Suprapubic skin (tissue), 4 donors: ENCODE measurements at regions not wholly inside any gene's neighbourhood (a gene's known extent, or its start where the extent isn't known, plus 50 kb on each side); places are given as distances from the start of the nearest gene placed in this dataset.
"Not testable (repeated sequence)": the region's sequence is repeated elsewhere in the genome, so short reads cannot be mapped to it uniquely, and the experiment has no call there.

ENCODE experiments used
- DNase-seq, 2 donors: peaks; one replicate each; pipeline ENCODE4 v3.0.0-alpha.2; 2019; ENCODE audit warnings: low spot score in 2 of 2
- H3K27ac ChIP-seq: fragments of 200-600 bp; sonication (generic); one replicate; pipeline ENCODE4 v1.5.1; 2019
- H3K27me3 ChIP-seq: fragments of 200-600 bp; sonication (generic); one replicate; pipeline ENCODE4 v1.5.1; 2019
- H3K36me3 ChIP-seq: fragments of 200-600 bp; sonication (generic); one replicate; pipeline ENCODE4 v1.5.1; 2019
- H3K4me1 ChIP-seq: fragments of 200-600 bp; sonication (generic); one replicate; pipeline ENCODE4 v1.5.1; 2019
- H3K4me3 ChIP-seq: fragments of 200-600 bp; sonication (generic); one replicate; pipeline ENCODE4 v1.5.1; 2019; ENCODE audit warnings: mild to moderate bottlenecking
- H3K9me3 ChIP-seq: fragments of 200-600 bp; sonication (generic); one replicate; pipeline ENCODE4 v1.5.1; 2019
- CTCF ChIP-seq, 2 donors: fragments of 200-600 bp in 1 of 2; fragments of 450-650 bp in 1 of 2; sonication (generic) in 1 of 2; IDR thresholded peaks; one replicate each; pipeline ENCODE4 v1.5.1; 2016 to 2019; ENCODE audit warnings: antibody characterized with exemption in 2 of 2, mild to moderate bottlenecking in 1 of 2, moderate library complexity in 1 of 2
- EP300 ChIP-seq: sonication (generic); formaldehyde crosslinking; IDR thresholded peaks from one replicate; pipeline ENCODE4 v1.6.1; 2017; ENCODE audit warnings: antibody characterized with exemption
- POLR2A ChIP-seq, 2 donors: fragments of 450-650 bp; IDR thresholded peaks; one replicate each; pipeline ENCODE4 v1.6.1; 2017; ENCODE audit warnings: antibody characterized with exemption in 2 of 2, mild to moderate bottlenecking in 2 of 2, moderate library complexity in 2 of 2
- POLR2AphosphoS5 ChIP-seq, 3 donors: sonication (generic); formaldehyde crosslinking; IDR thresholded peaks; one replicate each; pipeline ENCODE4 v1.6.1; 2017; ENCODE audit warnings: antibody characterized with exemption in 3 of 3
- WGBS: methylation state at CpG from one replicate; pipeline ENCODE4 v1.1.5; 2018; 5-methylcytosine and 5-hydroxymethylcytosine counted together

- Histone ChIP-seq H3K9me3 (no peaks in the 10 kb centered on the region), H3K27ac (no peak overlapping the region), H3K4me1 (no peaks in the 10 kb centered on the region), H3K4me3 (no peak overlapping the region), H3K36me3 (no peaks in the 10 kb centered on the region), H3K27me3 (no peaks in the 10 kb centered on the region)
- DNase-seq, result no peak
- TF ChIP-seq POLR2A (IDR thresholded peaks at IDR 0.05), result no peak
- no peak for TF ChIP-seq CTCF (IDR thresholded peaks at IDR 0.05)
- TF ChIP-seq POLR2AphosphoS5 (IDR thresholded peaks at IDR 0.05), result no peak
- TF ChIP-seq EP300, result no peak
- 67% methylated on average over 12 of the region's 12 CpGs for WGBS
These were observed 325.7 kb downstream of the TLL1 start for GRCh38 chr4:166198516-166199310.

- Histone ChIP-seq H3K4me1 (no peaks in the 10 kb centered on the region), H3K27me3 (no peaks in the 10 kb centered on the region), H3K4me3 (no peak overlapping the region), H3K27ac (no peak overlapping the region), H3K9me3 (no peaks in the 10 kb centered on the region), H3K36me3 (no peaks in the 10 kb centered on the region)
- TF ChIP-seq POLR2AphosphoS5 (IDR thresholded peaks at IDR 0.05), result no peak
- TF ChIP-seq CTCF (IDR thresholded peaks at IDR 0.05), result no peak
- TF ChIP-seq POLR2A (IDR thresholded peaks at IDR 0.05), result no peak
- TF ChIP-seq EP300, result no peak
- DNase-seq, result no peak
- WGBS, result 74% methylated on average over 4 of the region's 4 CpGs
These were observed 330.0 kb downstream of the TLL1 start for GRCh38 chr4:166202991-166203390.

GRCh38 chr4:166212326-166212725, 339.3 kb downstream of the TLL1 start:
- H3K9me3 ChIP-seq, result peaks cover 23% of the 10 kb centered on the region
- not testable (repeated sequence) for H3K4me1 ChIP-seq, H3K27me3 ChIP-seq, H3K27ac ChIP-seq, DNase-seq, H3K4me3 ChIP-seq, H3K36me3 ChIP-seq
- WGBS, result 93% methylated on average over 4 of the region's 4 CpGs

GRCh38 chr4:166222271-166222670, 349.2 kb downstream of the TLL1 start:
- Histone ChIP-seq H3K4me1 (no peaks in the 10 kb centered on the region), H3K27ac (no peak overlapping the region), H3K4me3 (no peak overlapping the region), H3K9me3 (no peaks in the 10 kb centered on the region), H3K36me3 (no peaks in the 10 kb centered on the region), H3K27me3 (no peaks in the 10 kb centered on the region)
- no peak for DNase-seq
- 62% methylated on average over 1 of the region's 1 CpG for WGBS
- no peak for TF ChIP-seq CTCF (IDR thresholded peaks at IDR 0.05)
- TF ChIP-seq POLR2A (IDR thresholded peaks at IDR 0.05), result no peak
- no peak for TF ChIP-seq EP300
- no peak for TF ChIP-seq POLR2AphosphoS5 (IDR thresholded peaks at IDR 0.05)

- Histone ChIP-seq H3K36me3 (no peaks in the 10 kb centered on the region), H3K9me3 (no peaks in the 10 kb centered on the region), H3K27ac (no peak overlapping the region), H3K4me3 (no peak overlapping the region), H3K27me3 (no peaks in the 10 kb centered on the region), H3K4me1 (no peaks in the 10 kb centered on the region)
- no peak for DNase-seq
- no peak for TF ChIP-seq POLR2A (IDR thresholded peaks at IDR 0.05)
- TF ChIP-seq CTCF (IDR thresholded peaks at IDR 0.05), result no peak
- no peak for TF ChIP-seq POLR2AphosphoS5 (IDR thresholded peaks at IDR 0.05)
- TF ChIP-seq EP300, result no peak
- 96% methylated on average over 7 of the region's 10 CpGs for WGBS
These were observed 355.1 kb downstream of the TLL1 start for GRCh38 chr4:166228112-166228511.

GRCh38 chr4:166229799-166230198, 356.8 kb downstream of the TLL1 start:
- Histone ChIP-seq H3K4me1 (no peaks in the 10 kb centered on the region), H3K36me3 (no peaks in the 10 kb centered on the region), H3K4me3 (no peak overlapping the region), H3K27me3 (no peaks in the 10 kb centered on the region), H3K9me3 (no peaks in the 10 kb centered on the region), H3K27ac (no peak overlapping the region)
- TF ChIP-seq POLR2A (IDR thresholded peaks at IDR 0.05), result no peak
- TF ChIP-seq POLR2AphosphoS5 (IDR thresholded peaks at IDR 0.05), result no peak
- DNase-seq, result no peak
- WGBS, result 100% methylated on average over 1 of the region's 1 CpG
